HS-5 (cell line): ENCODE measurements at regions not wholly inside any gene's neighbourhood (a gene's known extent, or its start where the extent isn't known, plus 50 kb on each side); places are given as distances from the start of the nearest gene placed in this dataset.
"Not testable (repeated sequence)": the region's sequence is repeated elsewhere in the genome, so short reads cannot be mapped to it uniquely, and the experiment has no call there.

ENCODE experiments used
- DNase-seq: peaks from one replicate; pipeline ENCODE4 v3.0.0-alpha.2; 2012; ENCODE audit warnings: low read depth

DNA sequence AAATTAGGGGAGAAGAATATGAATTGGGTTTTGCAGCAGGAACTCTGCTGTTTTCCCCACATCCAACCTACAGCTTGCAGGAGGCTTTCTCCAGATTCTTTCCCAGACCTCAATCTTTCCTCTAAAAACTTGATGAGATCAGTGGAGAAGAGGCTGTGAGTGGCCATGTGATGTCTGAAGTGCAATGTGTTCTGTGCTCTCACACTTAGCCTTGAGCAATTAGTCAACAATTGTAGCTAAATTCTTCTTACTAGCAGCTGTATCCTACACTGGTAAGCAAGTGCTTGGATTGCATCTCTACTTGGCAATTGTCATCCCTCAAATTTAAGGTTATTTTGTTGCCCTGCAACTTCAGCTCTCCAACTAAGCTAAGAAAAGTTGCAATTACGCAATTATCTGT lies 807.3 kb upstream of the RGS18 start:
- no peak for DNase-seq

DNA sequence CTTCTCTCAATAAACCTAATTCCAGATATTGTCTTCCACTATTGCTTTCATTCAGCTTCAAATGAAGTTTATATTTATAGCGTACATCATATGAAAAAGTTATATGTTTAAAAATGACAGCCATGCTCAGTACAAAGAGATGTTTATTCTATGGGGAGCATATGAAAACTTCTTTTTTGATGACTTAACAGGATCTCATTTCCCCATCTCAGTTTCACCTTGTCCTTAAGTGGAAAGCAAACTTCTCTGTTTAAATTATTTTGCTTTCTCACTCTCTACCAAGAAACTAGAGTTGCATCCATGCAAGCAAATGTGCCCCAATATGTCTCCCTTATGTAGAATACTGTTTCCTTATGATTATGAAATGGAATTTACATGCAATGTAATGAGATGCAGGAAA lies 799.5 kb upstream of the RGS18 start:
- no peak for DNase-seq

DNA sequence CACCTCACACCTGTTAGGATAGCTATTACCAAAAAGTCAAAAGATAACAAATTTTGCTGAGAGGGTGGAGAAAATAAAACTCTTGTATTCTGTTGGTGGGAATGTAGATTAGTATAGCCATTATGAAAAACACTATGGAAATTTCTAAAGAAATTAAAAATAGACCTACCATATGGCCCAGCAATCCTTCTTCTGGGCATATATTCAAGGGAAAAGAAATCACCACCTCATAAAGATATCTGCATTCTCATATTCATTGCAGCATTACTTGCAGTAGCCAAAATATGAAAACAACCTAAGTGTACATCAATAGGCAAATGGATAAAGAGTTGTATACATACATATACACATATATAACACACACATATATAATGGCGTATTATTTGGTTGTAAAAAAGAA lies 791.6 kb upstream of the RGS18 start:
- DNase-seq, result no peak

DNA sequence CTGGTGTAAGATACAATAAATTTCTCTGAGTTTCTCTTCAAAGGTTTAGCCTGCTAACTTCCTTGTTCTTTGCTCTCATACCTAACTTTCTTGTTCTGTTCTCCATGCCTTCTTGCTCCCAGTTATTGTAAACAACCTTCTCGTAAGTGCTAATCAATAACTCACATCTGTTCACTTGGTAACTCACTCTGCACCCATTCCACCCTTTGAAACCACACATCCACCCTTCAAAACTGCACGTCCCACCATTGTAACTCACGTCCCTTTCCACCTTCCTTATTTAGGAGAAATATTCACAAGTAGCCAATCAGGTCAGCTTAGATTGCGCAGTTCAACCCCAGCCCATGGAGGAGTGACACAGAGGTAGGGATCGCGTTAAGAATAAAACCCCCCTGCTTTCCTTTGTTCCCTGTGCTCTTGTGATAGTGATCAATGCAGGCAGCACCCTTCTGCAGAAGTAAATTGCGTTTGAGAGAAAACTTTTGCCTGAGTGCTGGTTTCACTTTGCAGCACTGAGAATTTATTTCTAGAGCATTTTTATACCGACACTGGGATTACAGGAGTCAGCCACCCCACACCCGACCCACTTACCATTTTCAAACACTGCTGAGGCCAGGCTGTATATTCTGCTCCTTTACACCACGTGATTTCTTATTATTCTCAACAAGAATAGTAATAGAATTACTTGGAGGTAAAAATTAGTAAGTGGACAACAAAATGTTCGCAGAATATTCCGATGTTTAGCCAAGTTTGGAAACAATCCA lies 789.2 kb upstream of the RGS18 start:
- no peak for DNase-seq

DNA sequence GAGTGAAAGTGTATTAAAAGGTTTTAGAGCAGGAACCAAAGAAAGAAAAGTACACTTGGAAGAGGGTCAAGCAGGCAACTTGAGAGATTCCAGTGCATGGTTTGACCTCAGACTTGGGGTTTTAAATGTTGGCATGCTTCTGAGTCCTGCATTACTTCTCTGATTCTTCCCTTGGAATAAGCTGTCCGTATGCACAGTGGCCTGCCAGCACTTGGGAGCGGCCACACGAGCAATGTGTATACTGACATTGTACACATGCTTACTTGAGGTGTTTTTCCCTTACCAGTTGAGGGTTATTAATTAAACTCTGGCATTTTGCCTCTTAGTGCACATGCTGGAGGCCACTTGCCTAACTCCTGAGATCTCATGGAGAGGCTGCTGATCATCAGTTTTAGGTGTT lies 786.6 kb upstream of the RGS18 start:
- no peak for DNase-seq

DNA sequence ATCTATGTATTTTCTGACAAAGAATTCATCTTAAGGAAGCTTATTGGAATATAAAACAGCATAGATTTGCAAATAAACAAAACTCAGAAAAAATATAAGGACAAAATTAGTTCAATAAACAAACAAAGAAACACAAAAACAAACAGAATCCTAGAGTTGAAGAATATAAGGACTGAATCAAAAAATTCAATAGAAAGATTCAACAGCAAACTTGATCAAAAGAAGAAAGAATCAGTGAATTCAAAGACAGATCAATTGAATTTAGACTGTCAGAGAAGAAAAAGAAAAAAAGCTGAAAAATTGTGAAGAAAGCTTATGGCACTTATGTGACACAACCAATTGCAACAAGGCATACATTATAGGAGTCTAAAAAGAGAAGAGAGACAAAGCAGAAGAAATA lies 770.0 kb upstream of the RGS18 start:
- DNase-seq, result no peak

DNA sequence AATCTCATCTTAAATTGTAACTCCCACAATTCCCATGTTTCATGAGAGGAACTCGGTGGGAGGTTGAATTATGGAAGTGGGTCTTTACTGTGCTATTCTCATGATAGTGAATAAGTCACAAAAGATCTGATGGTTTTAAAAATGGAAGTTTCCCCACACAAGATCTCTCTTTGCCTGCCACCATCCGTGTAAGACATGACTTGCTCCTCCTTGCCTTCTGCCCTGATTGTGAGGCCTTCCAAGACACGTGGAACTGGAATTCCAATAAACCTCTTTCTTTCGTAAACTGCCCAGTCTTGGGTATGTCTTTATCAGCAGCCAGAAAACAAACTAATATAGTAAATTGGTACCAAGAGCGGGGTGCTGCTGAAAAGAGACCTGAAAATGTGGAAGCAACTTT lies 761.6 kb upstream of the RGS18 start:
- no peak for DNase-seq

DNA sequence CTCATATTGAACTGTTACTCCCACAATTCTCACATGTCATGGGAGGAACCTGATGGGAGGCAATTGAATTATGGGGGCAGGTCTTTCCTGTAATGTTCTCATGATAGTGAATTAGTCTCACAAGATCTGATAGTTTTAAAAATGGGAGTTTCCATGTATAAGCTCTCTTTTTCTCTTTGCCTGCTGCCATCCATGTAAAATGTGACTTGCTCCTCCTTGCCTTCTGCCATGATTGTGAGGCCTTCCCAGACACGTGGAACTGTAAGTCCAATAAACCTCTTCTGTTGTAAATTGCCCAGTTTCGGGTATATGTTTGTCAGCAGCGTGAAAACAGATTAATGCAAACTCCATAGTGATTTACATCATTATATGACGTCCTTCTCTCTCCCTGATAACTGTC lies 759.7 kb upstream of the RGS18 start:
- DNase-seq, result no peak

DNA sequence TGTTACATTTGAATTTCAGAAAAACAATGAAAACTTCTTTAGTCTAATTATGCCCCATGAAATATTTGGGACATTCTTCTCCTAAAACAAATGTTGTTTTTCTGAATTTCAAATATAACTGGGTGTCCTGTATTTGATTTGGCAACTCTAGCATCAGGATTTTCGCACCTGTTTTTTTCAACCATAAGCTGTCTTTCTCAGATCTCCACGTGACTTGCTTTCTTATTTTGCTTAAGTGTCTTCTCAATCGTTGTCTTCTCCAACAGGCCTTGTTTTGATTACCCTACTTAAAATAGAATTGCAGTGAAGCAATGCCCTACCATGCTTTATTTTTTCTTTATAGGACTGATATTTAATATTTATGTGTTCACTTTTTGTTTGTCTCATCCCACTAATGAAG lies 752.8 kb upstream of the RGS18 start:
- no peak for DNase-seq

DNA sequence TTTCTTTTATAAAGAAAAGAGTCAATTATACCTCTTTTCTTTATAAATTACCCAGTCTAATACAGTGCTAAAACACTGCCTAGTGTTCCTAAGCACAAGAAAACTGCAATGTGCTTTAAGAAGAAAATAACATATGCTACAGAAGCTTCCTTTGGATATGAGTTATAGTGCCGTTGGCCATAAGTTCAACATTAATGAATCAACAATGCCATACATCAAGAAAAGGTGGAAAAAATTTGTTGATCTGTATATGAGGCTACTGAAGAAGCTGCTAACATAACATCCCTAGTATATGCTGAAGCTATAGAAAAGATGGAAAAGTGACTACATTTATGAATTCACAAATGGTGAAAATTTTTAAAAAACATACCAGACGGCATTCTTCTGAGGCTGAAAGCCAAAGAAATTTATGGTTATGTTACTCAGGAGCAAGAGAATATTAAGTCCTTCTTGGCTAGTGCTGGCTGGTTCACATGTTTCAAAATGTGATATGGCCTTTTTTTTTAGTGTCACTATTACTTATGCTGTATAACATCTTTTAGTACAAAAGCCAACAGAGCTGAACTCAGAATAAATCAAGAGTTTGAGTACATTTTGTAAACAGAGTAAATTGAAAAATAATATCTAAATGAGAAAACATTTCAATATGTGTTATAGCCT lies 743.2 kb upstream of the RGS18 start:
- DNase-seq, result no peak

DNA sequence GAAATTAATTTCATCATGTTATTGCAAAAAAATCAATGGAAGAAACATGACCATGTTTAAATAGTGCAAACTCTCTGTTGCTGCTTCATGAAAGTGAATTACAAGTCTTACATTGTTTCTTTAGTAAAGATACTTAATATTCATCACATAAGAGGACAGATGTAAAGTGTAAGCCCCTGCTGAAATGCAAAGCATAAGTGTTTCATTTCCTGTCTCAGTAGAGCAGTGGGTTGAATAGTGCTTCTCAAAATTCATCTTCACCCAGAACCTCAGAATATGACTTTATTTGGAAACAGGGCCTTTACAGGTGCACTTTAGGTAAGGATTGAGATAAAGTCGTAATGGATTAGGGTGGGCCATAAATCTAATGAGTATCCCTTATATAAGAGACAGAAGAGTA lies 738.4 kb upstream of the RGS18 start:
- no peak for DNase-seq

DNA sequence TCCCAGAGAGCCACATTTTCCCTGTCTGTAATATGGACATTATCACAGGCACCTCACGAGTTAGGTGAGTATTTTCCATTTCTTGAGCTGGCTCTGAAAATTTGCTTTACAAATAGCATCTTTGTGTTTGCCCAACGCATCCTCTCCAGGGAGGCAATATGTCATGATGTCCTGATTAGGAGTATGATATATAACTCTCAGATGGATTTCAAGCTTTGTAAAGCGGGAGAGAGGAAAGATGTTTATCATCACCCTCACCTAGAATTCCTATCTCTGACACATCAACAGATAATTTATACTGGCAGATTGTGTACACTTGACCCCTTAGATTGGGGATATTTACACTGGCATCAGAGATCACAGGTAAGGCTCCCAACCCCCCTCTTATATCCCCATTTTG lies 730.7 kb upstream of the RGS18 start:
- DNase-seq, result no peak

DNA sequence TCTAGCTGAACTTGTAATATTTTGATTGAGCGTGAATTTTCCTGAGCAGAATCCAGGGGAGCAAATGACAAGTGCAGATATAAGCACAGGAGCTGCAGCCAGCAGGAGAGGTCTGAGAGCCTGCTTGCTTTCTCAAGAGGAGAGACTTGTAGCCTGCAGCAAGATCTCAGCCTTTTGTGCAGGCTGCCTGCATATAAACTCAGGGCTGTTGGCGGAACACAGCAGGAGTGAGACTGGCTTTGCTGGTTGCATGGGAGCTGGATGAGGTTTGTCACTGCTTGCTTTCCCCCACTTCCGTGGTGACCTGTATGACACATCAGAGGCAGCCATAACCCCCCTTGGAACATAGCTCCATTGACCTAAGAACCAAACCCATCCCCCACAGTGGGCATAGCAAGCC lies 725.4 kb upstream of the RGS18 start:
- DNase-seq, result no peak

DNA sequence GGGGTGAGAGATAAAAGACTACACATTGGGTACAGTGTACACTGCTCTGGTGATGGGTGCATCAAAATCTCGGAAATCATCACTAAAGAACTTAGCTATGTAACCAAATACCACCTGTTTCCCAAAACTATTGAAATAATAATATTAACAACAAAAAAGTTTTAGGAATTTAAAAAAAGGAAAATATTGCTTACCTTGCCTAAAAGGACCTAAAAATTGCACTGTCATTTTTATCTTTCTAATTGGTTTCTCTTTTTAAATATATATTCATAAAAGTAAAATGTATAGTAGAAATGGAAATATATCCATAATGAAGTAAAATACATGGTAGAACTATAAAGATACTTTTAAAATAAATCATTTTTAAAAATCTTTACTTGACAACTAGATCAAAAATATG lies 719.3 kb upstream of the RGS18 start:
- DNase-seq, result no peak

DNA sequence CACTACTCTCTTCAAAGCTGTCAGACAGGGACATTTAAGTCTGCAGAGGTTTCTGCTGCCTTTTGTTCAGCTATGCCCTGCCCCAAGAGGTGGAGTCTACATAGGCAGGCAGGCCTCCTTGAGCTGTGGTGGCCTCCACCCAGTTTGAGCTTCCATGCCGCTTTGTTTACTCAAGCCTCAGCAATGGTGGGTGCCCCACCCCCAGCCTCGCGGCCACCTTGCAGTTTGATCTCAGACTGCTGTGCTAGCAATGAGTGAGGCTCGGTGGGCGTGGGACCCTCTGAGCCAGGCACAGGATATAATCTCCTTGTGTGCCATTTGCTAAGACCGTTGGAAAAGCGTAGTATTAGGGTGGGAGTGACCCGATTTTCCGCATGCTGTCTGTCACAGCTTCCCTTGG lies 710.0 kb upstream of the RGS18 start:
- DNase-seq, result not testable (repeated sequence)

DNA sequence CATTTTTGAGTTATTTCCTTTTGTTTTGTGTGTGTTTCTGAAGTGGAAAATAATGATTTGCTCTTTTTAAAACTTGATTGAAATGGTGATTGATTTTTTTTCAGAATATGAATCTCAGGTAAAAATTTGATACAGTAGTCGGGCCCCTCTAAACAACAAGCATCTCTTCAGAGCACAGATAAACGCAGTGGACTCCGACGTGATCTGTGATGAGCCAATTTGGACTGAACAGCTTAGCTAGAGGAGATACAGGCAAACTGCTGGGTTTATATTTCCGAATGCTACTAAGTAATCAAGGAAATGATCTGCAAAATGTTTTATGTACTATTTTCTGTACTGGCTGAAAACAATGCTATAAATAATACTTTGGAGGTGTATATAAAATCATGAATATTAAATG lies 705.7 kb upstream of the RGS18 start:
- no peak for DNase-seq

DNA sequence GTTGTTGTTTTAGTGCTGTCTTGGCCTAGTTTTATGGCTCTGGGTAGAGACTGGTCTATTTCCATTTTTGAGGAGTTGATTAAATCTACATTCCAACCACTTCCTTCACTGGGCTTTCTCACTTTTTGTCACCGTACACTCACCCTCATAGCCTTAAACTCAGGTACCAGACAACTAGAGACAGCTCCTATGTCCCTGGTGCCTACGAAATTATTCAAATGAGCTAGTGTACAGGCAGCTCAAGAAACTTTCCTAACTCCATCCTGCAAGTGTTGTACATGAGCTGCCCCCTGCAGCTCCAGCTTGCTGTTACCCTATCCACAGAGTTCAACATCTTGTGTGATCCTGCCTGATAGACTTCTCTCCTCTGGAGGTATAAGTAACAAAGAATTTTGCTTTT lies 704.8 kb upstream of the RGS18 start:
- DNase-seq, result no peak

DNA sequence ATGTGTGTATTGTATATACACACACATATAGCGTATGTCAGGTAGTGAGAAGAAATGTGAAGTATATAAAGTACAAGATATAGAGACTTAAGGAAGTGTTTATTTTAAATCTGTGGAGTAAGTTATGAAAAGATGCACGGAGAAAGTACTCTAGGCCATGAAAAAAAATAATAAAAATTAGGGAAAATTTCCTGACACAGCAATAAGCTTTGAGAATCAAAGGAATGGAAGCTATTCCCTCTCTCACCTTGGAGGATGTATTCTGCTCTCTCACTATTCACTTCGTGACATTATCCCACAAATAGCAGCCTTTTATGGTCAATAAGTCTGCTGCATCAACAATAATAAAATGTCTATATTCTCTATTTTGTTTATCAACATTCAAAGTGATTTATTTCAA lies 700.4 kb upstream of the RGS18 start:
- no peak for DNase-seq

DNA sequence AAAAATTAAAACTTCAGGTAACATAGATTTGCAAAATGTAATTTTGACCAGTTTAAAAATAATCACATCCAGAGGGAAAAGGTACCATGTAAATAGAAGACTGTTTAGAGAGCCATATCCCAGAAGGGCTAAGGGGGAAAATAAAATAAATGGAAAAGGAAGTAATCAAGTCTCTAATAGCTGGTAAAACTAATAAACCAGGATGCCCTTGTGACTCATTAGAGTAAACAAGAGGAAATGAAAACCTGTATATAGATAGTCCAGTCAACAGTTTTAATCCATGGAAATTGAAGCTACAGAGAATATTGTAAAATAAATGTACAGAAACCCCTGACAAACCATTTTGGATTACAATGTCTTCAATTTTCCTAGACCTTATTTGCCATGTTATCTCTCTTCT lies 698.0 kb upstream of the RGS18 start:
- DNase-seq, result no peak

DNA sequence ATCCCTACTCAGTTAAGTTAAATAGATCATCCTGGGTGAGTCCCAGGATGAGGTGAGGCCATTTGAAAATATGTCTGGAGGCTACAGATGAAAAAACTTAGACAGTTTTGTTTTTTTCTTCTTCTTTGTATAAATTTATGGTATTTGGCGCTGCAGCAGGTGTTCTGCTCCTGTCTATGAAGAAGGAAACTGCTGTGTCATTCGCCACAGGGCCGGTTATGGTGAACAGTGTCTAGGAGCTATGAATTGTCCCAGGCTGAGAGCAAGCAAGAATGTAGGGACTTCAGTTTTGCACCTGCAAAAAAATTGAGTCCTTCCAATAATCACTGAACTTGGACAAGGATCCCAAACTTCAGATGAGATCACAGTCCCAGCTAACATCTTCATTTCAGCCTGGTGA lies 674.3 kb upstream of the RGS18 start:
- no peak for DNase-seq

DNA sequence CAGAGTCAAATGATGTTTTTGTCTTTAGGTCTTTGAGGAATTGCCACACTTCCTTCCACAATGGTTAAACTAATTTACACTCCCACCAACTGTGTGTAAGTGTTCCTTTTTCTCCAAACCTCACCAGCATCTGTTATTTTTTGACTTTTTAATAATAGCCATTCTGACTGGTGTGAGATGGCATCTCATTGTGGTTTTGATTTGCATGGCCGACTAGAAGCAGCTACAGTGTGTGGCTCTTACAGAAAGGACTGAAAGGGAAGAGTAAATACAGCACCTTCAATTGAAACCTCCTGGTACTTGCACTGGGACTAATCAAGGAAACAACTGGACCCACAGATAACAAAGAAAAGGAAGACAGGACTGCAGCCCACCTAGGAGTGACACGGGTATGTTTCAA lies 668.0 kb upstream of the RGS18 start:
- DNase-seq, result no peak

DNA sequence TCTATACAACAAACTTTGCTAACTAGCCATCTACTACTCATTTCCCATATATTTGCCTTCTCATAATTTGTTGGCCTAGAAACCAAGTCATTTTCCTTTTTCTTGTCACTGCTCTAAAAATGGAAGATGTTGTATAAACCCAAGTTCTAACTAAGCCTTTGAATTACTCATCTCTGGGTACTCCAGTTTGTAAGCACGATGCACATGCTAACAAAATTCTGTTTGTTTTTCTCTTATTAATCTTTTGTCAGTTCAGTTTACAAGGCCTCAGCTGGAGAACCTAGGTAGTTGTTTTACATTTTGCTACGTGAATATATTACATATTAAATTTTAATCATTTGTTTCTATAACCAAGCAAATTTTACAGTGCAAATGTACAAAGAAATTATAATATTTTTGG lies 663.2 kb upstream of the RGS18 start:
- DNase-seq, result no peak

DNA sequence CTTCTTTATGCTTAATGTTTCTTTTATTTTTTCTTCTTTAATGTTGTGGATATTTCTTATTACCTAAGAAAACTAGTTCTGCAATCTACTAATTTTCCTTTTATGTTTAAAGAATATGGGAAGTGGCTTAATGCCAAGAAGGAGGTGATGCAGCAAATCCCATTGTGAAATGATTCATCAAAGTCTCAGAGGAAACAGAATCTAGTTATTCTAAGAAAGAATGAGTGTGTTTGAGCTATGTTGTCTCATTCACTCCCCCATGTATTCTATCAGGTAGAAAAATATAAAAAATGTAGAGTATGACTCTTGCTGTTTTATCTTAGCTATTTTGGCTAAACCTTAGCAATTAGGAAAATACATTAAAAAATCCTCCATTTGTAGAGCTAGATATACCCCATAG lies 659.9 kb upstream of the RGS18 start:
- DNase-seq, result peak; percentile 42

DNA sequence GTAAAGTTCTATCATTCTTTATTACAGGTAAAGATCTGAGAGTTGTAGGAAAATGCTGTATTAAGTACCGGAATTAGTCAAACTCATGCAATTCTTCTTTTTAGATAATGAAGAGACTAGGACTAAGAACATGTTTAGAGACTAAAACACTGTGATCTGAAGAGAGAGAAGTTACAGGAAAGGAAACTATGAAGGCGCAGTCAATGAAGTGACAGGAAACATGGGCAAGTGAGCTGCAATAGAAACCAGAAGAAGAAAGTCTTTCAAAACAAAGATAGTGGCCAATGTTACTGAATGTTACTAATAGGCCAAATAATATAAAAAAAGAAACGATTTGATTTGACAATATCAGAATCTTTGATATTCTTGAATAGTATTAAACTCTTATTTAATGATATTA lies 659.4 kb upstream of the RGS18 start:
- no peak for DNase-seq
